ENCODE measurements at regions not wholly inside any gene's neighbourhood (a gene's known extent, or its start where the extent isn't known, plus 50 kb on each side); places are given as distances from the start of the nearest gene placed in this dataset.

GRCh38 chr20:4545526-4545925, 140.7 kb upstream of the PRNP start:
- Histone ChIP-seq H3K4me2 (no peak overlapping the region), H3K9me3 (replicated peaks in 1 of 11) (peaks cover 0 to 10% (median 0%) of the 10 kb centered on the region in 11 experiments; a peak in 5 of 22 replicates), H3K27ac (no peak overlapping the region), H3K36me3 (no peaks in the 10 kb centered on the region), H3K9ac (no peak overlapping the region), H4K20me1 (no peaks in the 10 kb centered on the region), H3K27me3 (no peaks in the 10 kb centered on the region), H3K4me3 (no peak overlapping the region), H3K4me1 (no peaks in the 10 kb centered on the region)
- TF ChIP-seq Cebpa-rat (IDR thresholded peaks at IDR 0.05) = no peak

- Histone ChIP-seq H3K27ac (no peak overlapping the region), H3K9ac (no peak overlapping the region), H3K4me2 (no peak overlapping the region), H3K9me3 (replicated peaks in 1 of 11) (peaks cover 0 to 10% (median 0%) of the 10 kb centered on the region in 11 experiments; a peak in 5 of 22 replicates), H3K27me3 (no peaks in the 10 kb centered on the region), H3K4me1 (no peaks in the 10 kb centered on the region), H3K4me3 (no peak overlapping the region), H4K20me1 (no peaks in the 10 kb centered on the region), H3K36me3 (no peaks in the 10 kb centered on the region)
- no peak for TF ChIP-seq Cebpa-rat (IDR thresholded peaks at IDR 0.05)
Observed at GRCh38 chr20:4544765-4545164, 141.5 kb upstream of the PRNP start.

- Histone ChIP-seq H3K36me3 (no peaks in the 10 kb centered on the region), H3K9ac (no peak overlapping the region), H3K27ac (no peak overlapping the region), H3K4me3 (no peak overlapping the region), H3K4me1 (no peaks in the 10 kb centered on the region), H3K27me3 (no peaks in the 10 kb centered on the region), H4K20me1 (no peaks in the 10 kb centered on the region), H3K9me3 (replicated peaks in 1 of 11) (no peaks in the 10 kb centered on the region), H3K4me2 (no peak overlapping the region)
- no peak for TF ChIP-seq Cebpa-rat (IDR thresholded peaks at IDR 0.05)
Observed at GRCh38 chr20:4542270-4542669, 144.0 kb upstream of the PRNP start.

GRCh38 chr20:4534315-4534714, 151.9 kb upstream of the PRNP start:
- no peaks in the 10 kb centered on the region for H4K20me1 ChIP-seq
- H3K9ac ChIP-seq = no peak overlapping the region
- H3K9me3 ChIP-seq (replicated peaks in 1 of 11) = peaks cover 0 to 9% (median 0%) of the 10 kb centered on the region in 11 experiments; a peak in 4 of 22 replicates
- H3K27ac ChIP-seq = no peak overlapping the region
- H3K4me1 ChIP-seq = no peaks in the 10 kb centered on the region
- H3K27me3 ChIP-seq = no peaks in the 10 kb centered on the region
- TF ChIP-seq Cebpa-rat (IDR thresholded peaks at IDR 0.05) = no peak
- H3K4me2 ChIP-seq = no peak overlapping the region
- H3K36me3 ChIP-seq = no peaks in the 10 kb centered on the region
- H3K4me3 ChIP-seq = no peak overlapping the region

- H3K9me3 ChIP-seq (replicated peaks in 1 of 11) = peaks cover 0 to 16% (median 0%) of the 10 kb centered on the region in 11 experiments; a peak in 5 of 22 replicates
- no peak overlapping the region for H3K4me3 ChIP-seq
- H3K4me1 ChIP-seq = no peaks in the 10 kb centered on the region
- H3K4me2 ChIP-seq = no peak overlapping the region
- H3K27me3 ChIP-seq = no peaks in the 10 kb centered on the region
- no peaks in the 10 kb centered on the region for H4K20me1 ChIP-seq
- no peak overlapping the region for H3K9ac ChIP-seq
- no peak overlapping the region for H3K27ac ChIP-seq
- TF ChIP-seq Cebpa-rat (IDR thresholded peaks at IDR 0.05) = no peak
- no peaks in the 10 kb centered on the region for H3K36me3 ChIP-seq
Observed at GRCh38 chr20:4533368-4534133, 152.7 kb upstream of the PRNP start.

- H3K4me3 ChIP-seq = no peak overlapping the region
- no peak overlapping the region for H3K4me2 ChIP-seq
- H3K4me1 ChIP-seq = no peaks in the 10 kb centered on the region
- peaks cover 0 to 19% (median 3%) of the 10 kb centered on the region in 11 experiments; a peak in 14 of 22 replicates for H3K9me3 ChIP-seq (replicated peaks in 1 of 11)
- no peaks in the 10 kb centered on the region for H4K20me1 ChIP-seq
- H3K27me3 ChIP-seq = no peaks in the 10 kb centered on the region
- H3K27ac ChIP-seq = no peak overlapping the region
- H3K36me3 ChIP-seq = no peaks in the 10 kb centered on the region
- H3K9ac ChIP-seq = no peak overlapping the region
- TF ChIP-seq Cebpa-rat (IDR thresholded peaks at IDR 0.05) = no peak
Observed at GRCh38 chr20:4532772-4533171, 153.5 kb upstream of the PRNP start.

- Histone ChIP-seq H3K27me3 (no peaks in the 10 kb centered on the region), H3K36me3 (no peaks in the 10 kb centered on the region; a peak in 1 of 22 replicates), H3K4me3 (no peak overlapping the region), H3K9me3 (replicated peaks in 1 of 11) (peaks cover 6 to 20% (median 15%) of the 10 kb centered on the region in 11 experiments; a peak in 21 of 22 replicates), H3K4me2 (no peak overlapping the region), H3K4me1 (no peaks in the 10 kb centered on the region), H4K20me1 (no peaks in the 10 kb centered on the region), H3K9ac (no peak overlapping the region), H3K27ac (no peak overlapping the region)
- TF ChIP-seq Cebpa-rat (IDR thresholded peaks at IDR 0.05) = no peak
Observed at GRCh38 chr20:4524792-4525191, 161.5 kb upstream of the PRNP start.

- H3K27me3 ChIP-seq = no peaks in the 10 kb centered on the region
- peaks cover 6 to 20% (median 15%) of the 10 kb centered on the region in 11 experiments; a peak in 21 of 22 replicates for H3K9me3 ChIP-seq (replicated peaks in 1 of 11)
- no peak overlapping the region for H3K4me3 ChIP-seq
- H3K36me3 ChIP-seq = no peaks in the 10 kb centered on the region; a peak in 1 of 22 replicates
- no peak overlapping the region for H3K4me2 ChIP-seq
- H3K27ac ChIP-seq = no peak overlapping the region
- H3K9ac ChIP-seq = no peak overlapping the region
- H3K4me1 ChIP-seq = no peaks in the 10 kb centered on the region
- no peaks in the 10 kb centered on the region for H4K20me1 ChIP-seq
- TF ChIP-seq Cebpa-rat (IDR thresholded peaks at IDR 0.05) = no peak
Observed at GRCh38 chr20:4524307-4524706, 161.9 kb upstream of the PRNP start.

GRCh38 chr20:4522310-4522709, 163.9 kb upstream of the PRNP start:
- TF ChIP-seq Cebpa-rat (IDR thresholded peaks at IDR 0.05) = no peak
- Histone ChIP-seq H3K36me3 (no peaks in the 10 kb centered on the region; a peak in 1 of 22 replicates), H3K27me3 (no peaks in the 10 kb centered on the region), H3K9ac (no peak overlapping the region), H4K20me1 (no peaks in the 10 kb centered on the region), H3K9me3 (replicated peaks in 1 of 11) (peaks cover 2 to 14% (median 3%) of the 10 kb centered on the region in 11 experiments; a peak in 19 of 22 replicates), H3K4me3 (no peak overlapping the region), H3K27ac (no peak overlapping the region), H3K4me1 (no peaks in the 10 kb centered on the region), H3K4me2 (no peak overlapping the region)

Data from BLaER1 treated with 17β-estradiol and CSF1 and Interleukin-3, amounts not matched to agents 10 nM and 100 nM (cell line).